ENCODE measurements at regions not wholly inside any gene's neighbourhood (a gene's known extent, or its start where the extent isn't known, plus 50 kb on each side); places are given as distances from the start of the nearest gene placed in this dataset.

- Histone ChIP-seq H3K9ac (ENCODE audit: low read depth, low read length) (no peak overlapping the region), H3K9me3 (ENCODE audit: control insufficient read depth, insufficient read depth, low read length) (peaks cover 6% of the 10 kb centered on the region; the same call in 1 of the 2 replicates), H3K36me3 (ENCODE audit: insufficient read depth, low read length) (no peaks in the 10 kb centered on the region), H3K4me1 (ENCODE audit: insufficient read depth, low read length) (no peaks in the 10 kb centered on the region)
These were observed 210.5 kb downstream of the LMO4 start for GRCh38 chr1:87539147-87539546.

- no peak overlapping the region for H3K9ac ChIP-seq (ENCODE audit: low read depth, low read length)
- no peaks in the 10 kb centered on the region for H3K36me3 ChIP-seq (ENCODE audit: insufficient read depth, low read length)
- peaks cover 6% of the 10 kb centered on the region; the same call in 1 of the 2 replicates for H3K9me3 ChIP-seq (ENCODE audit: control insufficient read depth, insufficient read depth, low read length)
- H3K4me1 ChIP-seq (ENCODE audit: insufficient read depth, low read length), result no peaks in the 10 kb centered on the region
These were observed 214.0 kb downstream of the LMO4 start for GRCh38 chr1:87542697-87543096.

GRCh38 chr1:87549738-87550137, 221.1 kb downstream of the LMO4 start:
- Histone ChIP-seq H3K9ac (ENCODE audit: low read depth, low read length) (no peak overlapping the region), H3K9me3 (ENCODE audit: control insufficient read depth, insufficient read depth, low read length) (no peaks in the 10 kb centered on the region), H3K36me3 (ENCODE audit: insufficient read depth, low read length) (no peaks in the 10 kb centered on the region), H3K4me1 (ENCODE audit: insufficient read depth, low read length) (no peaks in the 10 kb centered on the region)

- Histone ChIP-seq H3K9me3 (ENCODE audit: control insufficient read depth, insufficient read depth, low read length) (no peaks in the 10 kb centered on the region), H3K36me3 (ENCODE audit: insufficient read depth, low read length) (no peaks in the 10 kb centered on the region), H3K4me1 (ENCODE audit: insufficient read depth, low read length) (no peaks in the 10 kb centered on the region), H3K9ac (ENCODE audit: low read depth, low read length) (no peak overlapping the region)
These were observed 224.8 kb downstream of the LMO4 start for GRCh38 chr1:87553511-87553910.

- Histone ChIP-seq H3K4me1 (ENCODE audit: insufficient read depth, low read length) (no peaks in the 10 kb centered on the region), H3K9me3 (ENCODE audit: control insufficient read depth, insufficient read depth, low read length) (no peaks in the 10 kb centered on the region), H3K36me3 (ENCODE audit: insufficient read depth, low read length) (no peaks in the 10 kb centered on the region; the same call in 1 of the 2 replicates), H3K9ac (ENCODE audit: low read depth, low read length) (no peak overlapping the region)
These were observed 226.7 kb downstream of the LMO4 start for GRCh38 chr1:87555366-87555765.

GRCh38 chr1:87556326-87556725, 227.6 kb downstream of the LMO4 start:
- H3K36me3 ChIP-seq (ENCODE audit: insufficient read depth, low read length), result no peaks in the 10 kb centered on the region; the same call in 1 of the 2 replicates
- no peaks in the 10 kb centered on the region for H3K4me1 ChIP-seq (ENCODE audit: insufficient read depth, low read length)
- H3K9me3 ChIP-seq (ENCODE audit: control insufficient read depth, insufficient read depth, low read length), result no peaks in the 10 kb centered on the region
- no peak overlapping the region for H3K9ac ChIP-seq (ENCODE audit: low read depth, low read length)

- Histone ChIP-seq H3K4me1 (ENCODE audit: insufficient read depth, low read length) (no peaks in the 10 kb centered on the region), H3K9ac (ENCODE audit: low read depth, low read length) (no peak overlapping the region), H3K36me3 (ENCODE audit: insufficient read depth, low read length) (no peaks in the 10 kb centered on the region; the same call in 1 of the 2 replicates), H3K9me3 (ENCODE audit: control insufficient read depth, insufficient read depth, low read length) (no peaks in the 10 kb centered on the region)
These were observed 230.2 kb downstream of the LMO4 start for GRCh38 chr1:87558921-87559320.

- no peaks in the 10 kb centered on the region for H3K4me1 ChIP-seq (ENCODE audit: insufficient read depth, low read length)
- H3K36me3 ChIP-seq (ENCODE audit: insufficient read depth, low read length), result no peaks in the 10 kb centered on the region; the same call in 1 of the 2 replicates
- no peak overlapping the region for H3K9ac ChIP-seq (ENCODE audit: low read depth, low read length)
These were observed 231.5 kb downstream of the LMO4 start for GRCh38 chr1:87560137-87560536.

GRCh38 chr1:87560601-87561360, 232.1 kb downstream of the LMO4 start:
- H3K36me3 ChIP-seq (ENCODE audit: insufficient read depth, low read length), result no peaks in the 10 kb centered on the region; the same call in 1 of the 2 replicates
- H3K4me1 ChIP-seq (ENCODE audit: insufficient read depth, low read length), result no peaks in the 10 kb centered on the region
- no peak overlapping the region for H3K9ac ChIP-seq (ENCODE audit: low read depth, low read length)
- no peaks in the 10 kb centered on the region for H3K9me3 ChIP-seq (ENCODE audit: control insufficient read depth, insufficient read depth, low read length)

More at GRCh38 chr1:87560137-87560536, 231.5 kb downstream of the LMO4 start:
- H3K9me3 ChIP-seq (ENCODE audit: control insufficient read depth, insufficient read depth, low read length), result no peaks in the 10 kb centered on the region

GRCh38 chr1:87563211-87563610, 234.5 kb downstream of the LMO4 start:
- Histone ChIP-seq H3K9ac (ENCODE audit: low read depth, low read length) (no peak overlapping the region), H3K9me3 (ENCODE audit: control insufficient read depth, insufficient read depth, low read length) (no peaks in the 10 kb centered on the region), H3K36me3 (ENCODE audit: insufficient read depth, low read length) (no peaks in the 10 kb centered on the region; the same call in 1 of the 2 replicates), H3K4me1 (ENCODE audit: insufficient read depth, low read length) (no peaks in the 10 kb centered on the region)

GRCh38 chr1:87565861-87566260, 237.2 kb downstream of the LMO4 start:
- Histone ChIP-seq H3K9ac (ENCODE audit: low read depth, low read length) (no peak overlapping the region), H3K36me3 (ENCODE audit: insufficient read depth, low read length) (no peaks in the 10 kb centered on the region), H3K9me3 (ENCODE audit: control insufficient read depth, insufficient read depth, low read length) (no peaks in the 10 kb centered on the region), H3K4me1 (ENCODE audit: insufficient read depth, low read length) (no peaks in the 10 kb centered on the region)

GRCh38 chr1:87568005-87568404, 239.3 kb downstream of the LMO4 start:
- H3K36me3 ChIP-seq (ENCODE audit: insufficient read depth, low read length), result no peaks in the 10 kb centered on the region
- H3K9ac ChIP-seq (ENCODE audit: low read depth, low read length), result no peak overlapping the region
- H3K4me1 ChIP-seq (ENCODE audit: insufficient read depth, low read length), result no peaks in the 10 kb centered on the region
- no peaks in the 10 kb centered on the region for H3K9me3 ChIP-seq (ENCODE audit: control insufficient read depth, insufficient read depth, low read length)

- H3K4me1 ChIP-seq (ENCODE audit: insufficient read depth, low read length), result no peaks in the 10 kb centered on the region
- H3K9me3 ChIP-seq (ENCODE audit: control insufficient read depth, insufficient read depth, low read length), result no peaks in the 10 kb centered on the region
- H3K36me3 ChIP-seq (ENCODE audit: insufficient read depth, low read length), result no peaks in the 10 kb centered on the region
- no peak overlapping the region for H3K9ac ChIP-seq (ENCODE audit: low read depth, low read length)
These were observed 240.2 kb downstream of the LMO4 start for GRCh38 chr1:87568911-87569310.

GRCh38 chr1:87572008-87572407, 243.3 kb downstream of the LMO4 start:
- Histone ChIP-seq H3K9me3 (ENCODE audit: control insufficient read depth, insufficient read depth, low read length) (no peaks in the 10 kb centered on the region), H3K9ac (ENCODE audit: low read depth, low read length) (no peak overlapping the region), H3K36me3 (ENCODE audit: insufficient read depth, low read length) (no peaks in the 10 kb centered on the region), H3K4me1 (ENCODE audit: insufficient read depth, low read length) (no peaks in the 10 kb centered on the region)

- Histone ChIP-seq H3K9me3 (ENCODE audit: control insufficient read depth, insufficient read depth, low read length) (no peaks in the 10 kb centered on the region), H3K9ac (ENCODE audit: low read depth, low read length) (no peak overlapping the region), H3K36me3 (ENCODE audit: insufficient read depth, low read length) (no peaks in the 10 kb centered on the region), H3K4me1 (ENCODE audit: insufficient read depth, low read length) (no peaks in the 10 kb centered on the region)
These were observed 244.2 kb downstream of the LMO4 start for GRCh38 chr1:87572891-87573290.

All from ES-I3 (cell line).